Renal cortex interstitium (tissue), 11 donors: ENCODE measurements at regions not wholly inside any gene's neighbourhood (a gene's known extent, or its start where the extent isn't known, plus 50 kb on each side); places are given as distances from the start of the nearest gene placed in this dataset.
"Not testable (repeated sequence)": the region's sequence is repeated elsewhere in the genome, so short reads cannot be mapped to it uniquely, and the experiment has no call there.

ENCODE experiments used
- DNase-seq, 11 donors: peaks; one replicate each; pipeline ENCODE4 v3.0.0-alpha.2; 2013; ENCODE audit warnings: low read depth in 9 of 11, low spot score in 4 of 11; ENCODE audit errors: extremely low read depth in 1 of 11

- DNase-seq: not testable (repeated sequence)
Observed at GRCh38 chr3:182344026-182344425, 449.3 kb upstream of the ATP11B start.

GRCh38 chr3:182349051-182349450, 444.3 kb upstream of the ATP11B start:
- DNase-seq: no peak

- no peak for DNase-seq
Observed at GRCh38 chr3:182349951-182350517, 443.3 kb upstream of the ATP11B start.

GRCh38 chr3:182357928-182358327, 435.4 kb upstream of the ATP11B start:
- no peak for DNase-seq

- no peak for DNase-seq
Observed at GRCh38 chr3:182364323-182364722, 429.0 kb upstream of the ATP11B start.

- DNase-seq: no peak
Observed at GRCh38 chr3:182364723-182365650, 428.3 kb upstream of the ATP11B start.

- no peak for DNase-seq
Observed at GRCh38 chr3:182366746-182367145, 426.6 kb upstream of the ATP11B start.

GRCh38 chr3:182369861-182370260, 423.4 kb upstream of the ATP11B start:
- no peak for DNase-seq

GRCh38 chr3:182370949-182371348, 422.4 kb upstream of the ATP11B start:
- no peak for DNase-seq

- DNase-seq: peak in 9 of 11 donors; percentile 12 to 62 (median 38)
Observed at GRCh38 chr3:182375916-182376315, 417.4 kb upstream of the ATP11B start.

- no peak for DNase-seq
Observed at GRCh38 chr3:182382112-182382857, 411.0 kb upstream of the ATP11B start.

- no peak for DNase-seq
Observed at GRCh38 chr3:182384221-182384620, 409.1 kb upstream of the ATP11B start.

- no peak for DNase-seq
Observed at GRCh38 chr3:182385356-182385755, 407.9 kb upstream of the ATP11B start.

- no peak for DNase-seq
Observed at GRCh38 chr3:182388506-182388905, 404.8 kb upstream of the ATP11B start.

GRCh38 chr3:182389071-182389815, 404.1 kb upstream of the ATP11B start:
- DNase-seq: no peak

- no peak for DNase-seq
Observed at GRCh38 chr3:182390421-182390820, 402.9 kb upstream of the ATP11B start.

GRCh38 chr3:182392182-182392937, 400.9 kb upstream of the ATP11B start:
- DNase-seq: no peak

GRCh38 chr3:182393151-182393550, 400.2 kb upstream of the ATP11B start:
- no peak for DNase-seq
